GM12878 (cell line): ENCODE measurements at regions not wholly inside any gene's neighbourhood (a gene's known extent, or its start where the extent isn't known, plus 50 kb on each side); places are given as distances from the start of the nearest gene placed in this dataset.
"Not testable (repeated sequence)": the region's sequence is repeated elsewhere in the genome, so short reads cannot be mapped to it uniquely, and the experiment has no call there.

Experiments
- ATAC-seq: fragments of 200-7000 bp; cut with Tn5 transposase; 3 replicates; pipeline ENCODE4 v1.9.1; 2020; ENCODE audit warnings: mild to moderate bottlenecking, moderate library complexity
- BruUV-seq: library from RNA; stranded (reverse); fragments of 400-500 nt; replicated peaks from 2 replicates; lab custom pipeline; 2021; lab: Mats Ljungman, UMichigan
- CTCF ChIA-PET: fragments of 300-600 bp; sonication (Branson Sonifier 250); formaldehyde crosslinking; extraction: SDS; loops from one replicate; lab custom pipeline; 2021; ENCODE audit warnings: inconsistent platforms; lab: Yijun Ruan, JAX
- POLR2A ChIA-PET: fragments of 350-600 bp; formaldehyde crosslinking; extraction: SDS; loops from one replicate; lab custom pipeline; 2021; ENCODE audit warnings: inconsistent platforms; lab: Charles Lee
- RAD21 ChIA-PET: fragments of 300-600 bp; sonication (Branson Sonifier 250); formaldehyde crosslinking; loops from one replicate; lab custom pipeline; 2023; ENCODE audit warnings: antibody characterized with exemption; ENCODE audit not compliant: unreplicated experiment; lab: Charles Lee
- SMC1A ChIA-PET: fragments of 300-600 bp; sonication (Branson Sonifier 250); formaldehyde crosslinking; loops from one replicate; lab custom pipeline; 2023; ENCODE audit not compliant: unreplicated experiment, uncharacterized antibody; lab: Charles Lee
- DNase-seq: peaks from one replicate; pipeline ENCODE4 v3.0.0-alpha.2; 2011; ENCODE audit warnings: low read depth, low spot score
- FAIRE-seq: peaks from 3 replicates; lab custom pipeline; 2011; peaks lifted over from hg19 to GRCh38; lab: Jason Lieb, UNC
- H2AFZ ChIP-seq: 2 replicates; pipeline ENCODE4 v1.6.0; 2011; ENCODE audit warnings: low read depth, low read length, control low read depth; ENCODE audit not compliant: control insufficient read depth
- H3K27ac ChIP-seq: 2 replicates; pipeline ENCODE4 v1.5.1; 2011; ENCODE audit warnings: control low read depth; ENCODE audit not compliant: control insufficient read depth, insufficient read depth
- H3K27me3 ChIP-seq, 2 experiments: replicated peaks in 1 of 2; 2 replicates each; pipeline versions ENCODE4 v1.6.0 to v1.6.1; 2011; ENCODE audit warnings: low read length in 1 of 2; ENCODE audit not compliant: control insufficient read depth in 2 of 2, insufficient read depth in 2 of 2
- H3K36me3 ChIP-seq, 2 experiments: 2 replicates each; pipeline ENCODE4 v1.5.1; 2011; ENCODE audit warnings: low read length in 1 of 2; ENCODE audit not compliant: control insufficient read depth in 2 of 2, insufficient read depth in 2 of 2
- H3K4me1 ChIP-seq: 2 replicates; pipeline ENCODE4 v1.6.1; 2011; ENCODE audit warnings: mild to moderate bottlenecking, low read length, moderate library complexity, mixed read lengths; ENCODE audit not compliant: control insufficient read depth, insufficient read depth
- H3K4me2 ChIP-seq: 2 replicates; pipeline ENCODE4 v1.6.0; 2011; ENCODE audit warnings: control low read depth; ENCODE audit not compliant: control insufficient read depth, insufficient read depth
- H3K4me3 ChIP-seq: fragments of 200-600 bp; sonication (generic); 2 replicates; pipeline ENCODE4 v1.5.1; 2016
- H3K79me2 ChIP-seq: 2 replicates; pipeline ENCODE4 v1.6.0; 2011; ENCODE audit warnings: low read length; ENCODE audit not compliant: control insufficient read depth, insufficient read depth
- H3K9ac ChIP-seq: 2 replicates; pipeline ENCODE4 v1.8.0; 2011; ENCODE audit warnings: low read length, control low read depth, mixed read lengths; ENCODE audit not compliant: control insufficient read depth, insufficient read depth
- H3K9me3 ChIP-seq: replicated peaks from 3 replicates; pipeline ENCODE4 v1.5.1; 2011; ENCODE audit warnings: mild to moderate bottlenecking, low read length; ENCODE audit not compliant: control insufficient read depth, insufficient read depth
- H4K20me1 ChIP-seq: 2 replicates; pipeline ENCODE4 v1.6.0; 2011; ENCODE audit not compliant: control insufficient read depth, insufficient read depth
- WGBS: methylation state at CpG from one replicate; pipeline ENCODE4 v1.1.6; 2016; ENCODE audit warnings: low lambda C conversion rate; ENCODE audit not compliant: insufficient replicate concordance, insufficient coverage; ENCODE audit errors: missing lambda C conversion rate; 5-methylcytosine and 5-hydroxymethylcytosine counted together
- in situ Hi-C: fragments of 300-500 bp; cut with MboI; formaldehyde crosslinking; loops from 9 replicates; pipeline ENCODE4 v1.14.3; 2018; ENCODE audit warnings: mixed read lengths
- intact Hi-C: fragments of 100-400 bp; cut with micrococcal nuclease; formaldehyde crosslinking; loops from one replicate; pipeline ENCODE4 v1.14.2; 2022; ENCODE audit not compliant: unreplicated experiment

GRCh38 chr1:120995025-120995424 lies 105.5 kb downstream of the PPIAL4A start:
- DNase-seq, H3K27ac ChIP-seq, H3K9ac ChIP-seq, H3K79me2 ChIP-seq, H3K4me1 ChIP-seq, CTCF ChIA-PET, POLR2A ChIA-PET, in situ Hi-C loops, H3K4me3 ChIP-seq, BruUV-seq, FAIRE-seq, H4K20me1 ChIP-seq, H3K27me3 ChIP-seq, RAD21 ChIA-PET, SMC1A ChIA-PET, H3K4me2 ChIP-seq, intact Hi-C loops, H3K9me3 ChIP-seq, H2AFZ ChIP-seq, H3K36me3 ChIP-seq: not testable (repeated sequence)
- no CpG with 5 or more reads among the region's 1 CpG for whole genome bisulfite sequencing
- peak; percentile 99 for ATAC-seq

GRCh38 chr1:121001090-121001726 lies 111.6 kb downstream of the PPIAL4A start:
- BruUV-seq, H3K4me2 ChIP-seq, in situ Hi-C loops, FAIRE-seq, H3K27me3 ChIP-seq, H3K4me1 ChIP-seq, SMC1A ChIA-PET, H3K4me3 ChIP-seq, H3K27ac ChIP-seq, DNase-seq, RAD21 ChIA-PET, H3K9ac ChIP-seq, intact Hi-C loops, H2AFZ ChIP-seq, POLR2A ChIA-PET, H3K79me2 ChIP-seq, CTCF ChIA-PET, H4K20me1 ChIP-seq, H3K36me3 ChIP-seq, H3K9me3 ChIP-seq, ATAC-seq: not testable (repeated sequence)
- 38% methylated on average over 3 of the region's 10 CpGs for WGBS

GRCh38 chr1:121003230-121003629 lies 113.7 kb downstream of the PPIAL4A start:
- H3K9ac ChIP-seq, H3K27me3 ChIP-seq, CTCF ChIA-PET, H3K4me3 ChIP-seq, H4K20me1 ChIP-seq, BruUV-seq, SMC1A ChIA-PET, H3K4me2 ChIP-seq, DNase-seq, POLR2A ChIA-PET, RAD21 ChIA-PET, in situ Hi-C loops, H3K9me3 ChIP-seq, H3K27ac ChIP-seq, H3K4me1 ChIP-seq, H3K36me3 ChIP-seq, H3K79me2 ChIP-seq, ATAC-seq, intact Hi-C loops, FAIRE-seq, H2AFZ ChIP-seq: not testable (repeated sequence)
- no CpG with 5 or more reads among the region's 3 CpGs for WGBS

- H3K79me2 ChIP-seq, H3K4me2 ChIP-seq, H3K27me3 ChIP-seq, H3K9ac ChIP-seq, ATAC-seq, FAIRE-seq, H3K27ac ChIP-seq, POLR2A ChIA-PET, H4K20me1 ChIP-seq, H3K9me3 ChIP-seq, intact Hi-C loops, H2AFZ ChIP-seq, BruUV-seq, H3K4me3 ChIP-seq, H3K36me3 ChIP-seq, CTCF ChIA-PET, RAD21 ChIA-PET, SMC1A ChIA-PET, H3K4me1 ChIP-seq, in situ Hi-C loops, DNase-seq: not testable (repeated sequence)
- 77% methylated on average over 21 of the region's 21 CpGs for WGBS
These were observed 117.3 kb downstream of the PPIAL4A start for GRCh38 chr1:121006826-121007225.
